ENCODE measurements at regions not wholly inside any gene's neighbourhood (a gene's known extent, or its start where the extent isn't known, plus 50 kb on each side); places are given as distances from the start of the nearest gene placed in this dataset.

DNA sequence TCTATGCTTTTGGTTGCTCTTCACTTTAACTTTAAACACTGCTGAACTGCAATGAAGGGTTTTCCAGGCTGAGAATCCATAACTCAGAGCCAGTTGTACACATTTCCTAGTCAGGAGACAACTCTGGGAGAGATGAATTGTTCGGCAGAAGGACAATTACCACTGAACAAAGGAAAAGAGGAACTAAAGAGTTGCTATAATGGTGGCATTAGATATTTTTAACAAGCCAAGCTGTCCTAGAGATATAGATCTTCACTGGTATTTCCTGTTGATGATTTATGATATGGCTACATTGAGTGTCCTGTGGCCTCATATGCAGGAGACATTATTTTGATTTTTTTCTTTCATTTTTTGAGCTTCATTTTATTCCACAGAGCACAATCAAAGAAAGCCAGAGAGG lies 219.1 kb upstream of the PCSK5 start:
- H3K36me3 ChIP-seq (ENCODE audit: control insufficient read depth in 2 of 2, extremely low read depth in 1 of 2, insufficient read depth in 2 of 2, low read length in 2 of 2), result no peaks in the 10 kb centered on the region
- POLR2A ChIA-PET, result no interaction called here
- no peaks in the 10 kb centered on the region for H3K79me2 ChIP-seq (ENCODE audit: control insufficient read depth, insufficient read depth, low read length)
- no peak overlapping the region for H3K4me3 ChIP-seq (replicated peaks in 1 of 3; ENCODE audit: insufficient read depth in 1 of 3, low read depth in 1 of 3, low read length in 3 of 3)
- FAIRE-seq, result no peak
- H4K20me1 ChIP-seq (replicated peaks; ENCODE audit: control insufficient read depth, extremely low read depth, insufficient read depth, low read length), result no peaks in the 10 kb centered on the region
- no peak for DNase-seq (ENCODE audit: low read depth, low spot score)
- no peaks in the 10 kb centered on the region for H3K9me3 ChIP-seq (replicated peaks; ENCODE audit: control insufficient read depth, insufficient read depth, low read length)
- no peaks in the 10 kb centered on the region for H3K9me1 ChIP-seq (replicated peaks; ENCODE audit: control insufficient read depth, extremely low read depth, insufficient read depth, low read length)
- no peak overlapping the region for H3K4me2 ChIP-seq (ENCODE audit: insufficient read depth, low read length)
- BruUV-seq (replicated peaks), result no TSS peak
- H3K27me3 ChIP-seq (ENCODE audit: control insufficient read depth in 2 of 2, insufficient read depth in 2 of 2, low read length in 2 of 2), result no peaks in the 10 kb centered on the region
- H3K9ac ChIP-seq (replicated peaks; ENCODE audit: extremely low read depth, insufficient read depth, low read length), result no peak overlapping the region
- no peak overlapping the region for H3K27ac ChIP-seq (ENCODE audit: insufficient read depth, low read depth, low read length)
- no peaks in the 10 kb centered on the region for H3K4me1 ChIP-seq (ENCODE audit: control insufficient read depth, extremely low read depth, insufficient read depth, low read length)
- dilution Hi-C loops (cut with MboI; ENCODE audit: extremely low pct_ligation_motif_present, low sequenced_read_pairs) (no loop called here), intact Hi-C loops (cut with micrococcal nuclease) (no loop called here)
- CTCF ChIA-PET, result no interaction called here
- TF ChIP-seq MYC (IDR thresholded peaks at IDR 0.05; ENCODE audit: low read depth, low read length) (no peak), EZH2 (IDR thresholded peaks at IDR 0.05; ENCODE audit: borderline replicate concordance, low read depth, low read length, severe bottlenecking) (no peak), GATA2 (IDR thresholded peaks at IDR 0.05; ENCODE audit: insufficient read depth, insufficient read length, low read depth, low read length) (no peak), FOS (IDR thresholded peaks at IDR 0.05; ENCODE audit: borderline replicate concordance, insufficient read depth, low read length) (no peak), POLR2AphosphoS5 (IDR thresholded peaks at IDR 0.05; ENCODE audit: insufficient read depth, low read depth, low read length) (no peak), JUN (IDR thresholded peaks at IDR 0.05; ENCODE audit: borderline replicate concordance, insufficient read depth, insufficient read length, low read depth) (no peak), POLR2A (IDR thresholded peaks at IDR 0.05; ENCODE audit: low read depth, low read length) (no peak)
- TF ChIP-seq, protein P1, sequence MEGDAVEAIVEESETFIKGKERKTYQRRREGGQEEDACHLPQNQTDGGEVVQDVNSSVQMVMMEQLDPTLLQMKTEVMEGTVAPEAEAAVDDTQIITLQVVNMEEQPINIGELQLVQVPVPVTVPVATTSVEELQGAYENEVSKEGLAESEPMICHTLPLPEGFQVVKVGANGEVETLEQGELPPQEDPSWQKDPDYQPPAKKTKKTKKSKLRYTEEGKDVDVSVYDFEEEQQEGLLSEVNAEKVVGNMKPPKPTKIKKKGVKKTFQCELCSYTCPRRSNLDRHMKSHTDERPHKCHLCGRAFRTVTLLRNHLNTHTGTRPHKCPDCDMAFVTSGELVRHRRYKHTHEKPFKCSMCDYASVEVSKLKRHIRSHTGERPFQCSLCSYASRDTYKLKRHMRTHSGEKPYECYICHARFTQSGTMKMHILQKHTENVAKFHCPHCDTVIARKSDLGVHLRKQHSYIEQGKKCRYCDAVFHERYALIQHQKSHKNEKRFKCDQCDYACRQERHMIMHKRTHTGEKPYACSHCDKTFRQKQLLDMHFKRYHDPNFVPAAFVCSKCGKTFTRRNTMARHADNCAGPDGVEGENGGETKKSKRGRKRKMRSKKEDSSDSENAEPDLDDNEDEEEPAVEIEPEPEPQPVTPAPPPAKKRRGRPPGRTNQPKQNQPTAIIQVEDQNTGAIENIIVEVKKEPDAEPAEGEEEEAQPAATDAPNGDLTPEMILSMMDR (IDR thresholded peaks at IDR 0.05; ENCODE audit: extremely low read depth in 1 of 2, insufficient read depth in 1 of 2, low read depth in 1 of 2, low read length in 2 of 2), result no peak
- TF ChIP-seq, protein P2, sequence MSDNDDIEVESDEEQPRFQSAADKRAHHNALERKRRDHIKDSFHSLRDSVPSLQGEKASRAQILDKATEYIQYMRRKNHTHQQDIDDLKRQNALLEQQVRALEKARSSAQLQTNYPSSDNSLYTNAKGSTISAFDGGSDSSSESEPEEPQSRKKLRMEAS (IDR thresholded peaks at IDR 0.05; ENCODE audit: insufficient read depth, insufficient read length), result no peak
- no peak overlapping the region for H2AFZ ChIP-seq (ENCODE audit: low read depth, low read length)
